Epidermal melanocyte (primary cell): ENCODE measurements at regions not wholly inside any gene's neighbourhood (a gene's known extent, or its start where the extent isn't known, plus 50 kb on each side); places are given as distances from the start of the nearest gene placed in this dataset.
"Not testable (repeated sequence)": the region's sequence is repeated elsewhere in the genome, so short reads cannot be mapped to it uniquely, and the experiment has no call there.

Source experiments
- DNase-seq: peaks from one replicate; pipeline ENCODE4 v3.0.0; 2011; ENCODE audit warnings: low spot score; ENCODE audit not compliant: insufficient read length

- no peak for DNase-seq
These were observed 258.1 kb downstream of the PCNX1 start for GRCh38 chr14:71165121-71166031.

GRCh38 chr14:71166180-71166837 is 259.1 kb downstream of the PCNX1 start:
- DNase-seq = peak; percentile 68

- not testable (repeated sequence) for DNase-seq
These were observed 260.2 kb downstream of the PCNX1 start for GRCh38 chr14:71167325-71167950.

GRCh38 chr14:71168161-71168560 is 260.9 kb downstream of the PCNX1 start:
- not testable (repeated sequence) for DNase-seq

GRCh38 chr14:71168564-71169427 is 261.5 kb downstream of the PCNX1 start:
- DNase-seq = no peak

- DNase-seq = no peak
These were observed 262.6 kb downstream of the PCNX1 start for GRCh38 chr14:71169861-71170260.

- no peak for DNase-seq
These were observed 268.2 kb downstream of the PCNX1 start for GRCh38 chr14:71175491-71175890.

- DNase-seq = no peak
These were observed 271.8 kb downstream of the PCNX1 start for GRCh38 chr14:71179066-71179465.

- no peak for DNase-seq
These were observed 273.1 kb downstream of the PCNX1 start for GRCh38 chr14:71180397-71180796.

GRCh38 chr14:71181215-71182003 is 274.1 kb downstream of the PCNX1 start:
- no peak for DNase-seq

- no peak for DNase-seq
These were observed 276.8 kb downstream of the PCNX1 start for GRCh38 chr14:71183876-71184689.

- no peak for DNase-seq
These were observed 278.4 kb downstream of the PCNX1 start for GRCh38 chr14:71185637-71186036.

- DNase-seq = no peak
These were observed 280.5 kb downstream of the PCNX1 start for GRCh38 chr14:71187633-71188356.

GRCh38 chr14:71190770-71191374 is 283.6 kb downstream of the PCNX1 start:
- no peak for DNase-seq

GRCh38 chr14:71193663-71194062 is 286.4 kb downstream of the PCNX1 start:
- DNase-seq = no peak

GRCh38 chr14:71194251-71194650 is 287.0 kb downstream of the PCNX1 start:
- no peak for DNase-seq

- DNase-seq = no peak
These were observed 289.7 kb downstream of the PCNX1 start for GRCh38 chr14:71196921-71197320.

- no peak for DNase-seq
These were observed 291.4 kb downstream of the PCNX1 start for GRCh38 chr14:71198687-71199086.
